ENCODE measurements at regions not wholly inside any gene's neighbourhood (a gene's known extent, or its start where the extent isn't known, plus 50 kb on each side); places are given as distances from the start of the nearest gene placed in this dataset.

- TF ChIP-seq, protein P1, sequence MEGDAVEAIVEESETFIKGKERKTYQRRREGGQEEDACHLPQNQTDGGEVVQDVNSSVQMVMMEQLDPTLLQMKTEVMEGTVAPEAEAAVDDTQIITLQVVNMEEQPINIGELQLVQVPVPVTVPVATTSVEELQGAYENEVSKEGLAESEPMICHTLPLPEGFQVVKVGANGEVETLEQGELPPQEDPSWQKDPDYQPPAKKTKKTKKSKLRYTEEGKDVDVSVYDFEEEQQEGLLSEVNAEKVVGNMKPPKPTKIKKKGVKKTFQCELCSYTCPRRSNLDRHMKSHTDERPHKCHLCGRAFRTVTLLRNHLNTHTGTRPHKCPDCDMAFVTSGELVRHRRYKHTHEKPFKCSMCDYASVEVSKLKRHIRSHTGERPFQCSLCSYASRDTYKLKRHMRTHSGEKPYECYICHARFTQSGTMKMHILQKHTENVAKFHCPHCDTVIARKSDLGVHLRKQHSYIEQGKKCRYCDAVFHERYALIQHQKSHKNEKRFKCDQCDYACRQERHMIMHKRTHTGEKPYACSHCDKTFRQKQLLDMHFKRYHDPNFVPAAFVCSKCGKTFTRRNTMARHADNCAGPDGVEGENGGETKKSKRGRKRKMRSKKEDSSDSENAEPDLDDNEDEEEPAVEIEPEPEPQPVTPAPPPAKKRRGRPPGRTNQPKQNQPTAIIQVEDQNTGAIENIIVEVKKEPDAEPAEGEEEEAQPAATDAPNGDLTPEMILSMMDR (IDR thresholded peaks at IDR 0.05; ENCODE audit: low read depth, low read length, missing input control): no peak
- TF ChIP-seq, protein P2, sequence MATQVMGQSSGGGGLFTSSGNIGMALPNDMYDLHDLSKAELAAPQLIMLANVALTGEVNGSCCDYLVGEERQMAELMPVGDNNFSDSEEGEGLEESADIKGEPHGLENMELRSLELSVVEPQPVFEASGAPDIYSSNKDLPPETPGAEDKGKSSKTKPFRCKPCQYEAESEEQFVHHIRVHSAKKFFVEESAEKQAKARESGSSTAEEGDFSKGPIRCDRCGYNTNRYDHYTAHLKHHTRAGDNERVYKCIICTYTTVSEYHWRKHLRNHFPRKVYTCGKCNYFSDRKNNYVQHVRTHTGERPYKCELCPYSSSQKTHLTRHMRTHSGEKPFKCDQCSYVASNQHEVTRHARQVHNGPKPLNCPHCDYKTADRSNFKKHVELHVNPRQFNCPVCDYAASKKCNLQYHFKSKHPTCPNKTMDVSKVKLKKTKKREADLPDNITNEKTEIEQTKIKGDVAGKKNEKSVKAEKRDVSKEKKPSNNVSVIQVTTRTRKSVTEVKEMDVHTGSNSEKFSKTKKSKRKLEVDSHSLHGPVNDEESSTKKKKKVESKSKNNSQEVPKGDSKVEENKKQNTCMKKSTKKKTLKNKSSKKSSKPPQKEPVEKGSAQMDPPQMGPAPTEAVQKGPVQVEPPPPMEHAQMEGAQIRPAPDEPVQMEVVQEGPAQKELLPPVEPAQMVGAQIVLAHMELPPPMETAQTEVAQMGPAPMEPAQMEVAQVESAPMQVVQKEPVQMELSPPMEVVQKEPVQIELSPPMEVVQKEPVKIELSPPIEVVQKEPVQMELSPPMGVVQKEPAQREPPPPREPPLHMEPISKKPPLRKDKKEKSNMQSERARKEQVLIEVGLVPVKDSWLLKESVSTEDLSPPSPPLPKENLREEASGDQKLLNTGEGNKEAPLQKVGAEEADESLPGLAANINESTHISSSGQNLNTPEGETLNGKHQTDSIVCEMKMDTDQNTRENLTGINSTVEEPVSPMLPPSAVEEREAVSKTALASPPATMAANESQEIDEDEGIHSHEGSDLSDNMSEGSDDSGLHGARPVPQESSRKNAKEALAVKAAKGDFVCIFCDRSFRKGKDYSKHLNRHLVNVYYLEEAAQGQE (IDR thresholded peaks at IDR 0.05): no peak
- TF ChIP-seq YY1 (IDR thresholded peaks at IDR 0.05) (no peak), ATF3 (IDR thresholded peaks at IDR 0.05) (no peak), FOXA1 (IDR thresholded peaks at IDR 0.05) (no peak), GABPA (IDR thresholded peaks at IDR 0.05 in 1 of 2, conservative IDR thresholded peaks at IDR 0.05 in 1 of 2) (no peak), JUND (IDR thresholded peaks at IDR 0.05) (no peak), RAD21 (IDR thresholded peaks at IDR 0.05) (no peak), HNF4G (IDR thresholded peaks at IDR 0.05) (no peak)
- TF ChIP-seq, protein P3, sequence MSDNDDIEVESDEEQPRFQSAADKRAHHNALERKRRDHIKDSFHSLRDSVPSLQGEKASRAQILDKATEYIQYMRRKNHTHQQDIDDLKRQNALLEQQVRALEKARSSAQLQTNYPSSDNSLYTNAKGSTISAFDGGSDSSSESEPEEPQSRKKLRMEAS (IDR thresholded peaks at IDR 0.05): no peak
- TF ChIP-seq, protein P4, sequence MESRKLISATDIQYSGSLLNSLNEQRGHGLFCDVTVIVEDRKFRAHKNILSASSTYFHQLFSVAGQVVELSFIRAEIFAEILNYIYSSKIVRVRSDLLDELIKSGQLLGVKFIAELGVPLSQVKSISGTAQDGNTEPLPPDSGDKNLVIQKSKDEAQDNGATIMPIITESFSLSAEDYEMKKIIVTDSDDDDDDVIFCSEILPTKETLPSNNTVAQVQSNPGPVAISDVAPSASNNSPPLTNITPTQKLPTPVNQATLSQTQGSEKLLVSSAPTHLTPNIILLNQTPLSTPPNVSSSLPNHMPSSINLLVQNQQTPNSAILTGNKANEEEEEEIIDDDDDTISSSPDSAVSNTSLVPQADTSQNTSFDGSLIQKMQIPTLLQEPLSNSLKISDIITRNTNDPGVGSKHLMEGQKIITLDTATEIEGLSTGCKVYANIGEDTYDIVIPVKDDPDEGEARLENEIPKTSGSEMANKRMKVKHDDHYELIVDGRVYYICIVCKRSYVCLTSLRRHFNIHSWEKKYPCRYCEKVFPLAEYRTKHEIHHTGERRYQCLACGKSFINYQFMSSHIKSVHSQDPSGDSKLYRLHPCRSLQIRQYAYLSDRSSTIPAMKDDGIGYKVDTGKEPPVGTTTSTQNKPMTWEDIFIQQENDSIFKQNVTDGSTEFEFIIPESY (IDR thresholded peaks at IDR 0.05): no peak
Observed at GRCh38 chr6:130587778-130588520, 222.1 kb downstream of the TMEM200A start.
